H9 (cell line): ENCODE measurements at regions not wholly inside any gene's neighbourhood (a gene's known extent, or its start where the extent isn't known, plus 50 kb on each side); places are given as distances from the start of the nearest gene placed in this dataset.

Source experiments
- DNase-seq: peaks from one replicate; pipeline ENCODE4 v3.0.0-alpha.2; 2017
- H2AFZ ChIP-seq: one replicate; pipeline ENCODE4 v1.6.1; 2013; ENCODE audit warnings: mild to moderate bottlenecking, low read length, control low read depth, moderate library complexity
- H2AK5ac ChIP-seq: 2 replicates; pipeline ENCODE4 v1.6.1; 2013; ENCODE audit warnings: low read length, control low read depth, mixed read lengths; ENCODE audit not compliant: insufficient read length
- H2BK120ac ChIP-seq: one replicate; pipeline ENCODE4 v1.6.1; 2013; ENCODE audit warnings: low read depth, mild to moderate bottlenecking, low read length, control low read depth, inconsistent platforms; ENCODE audit not compliant: poor library complexity, severe bottlenecking
- H2BK12ac ChIP-seq: 2 replicates; pipeline ENCODE4 v1.6.1; 2013; ENCODE audit warnings: low read length, control low read depth, mixed read lengths, low read depth; ENCODE audit not compliant: insufficient read length
- H2BK15ac ChIP-seq: 2 replicates; pipeline ENCODE4 v1.6.1; 2013; ENCODE audit warnings: low read depth, low read length, control low read depth
- H2BK20ac ChIP-seq: one replicate; pipeline ENCODE4 v1.6.1; 2013; ENCODE audit warnings: low read depth, mild to moderate bottlenecking, low read length, control low read depth, inconsistent platforms; ENCODE audit not compliant: poor library complexity, severe bottlenecking
- H2BK5ac ChIP-seq: 2 replicates; pipeline ENCODE4 v1.6.1; 2013; ENCODE audit warnings: low read length, control low read depth, mixed read lengths; ENCODE audit not compliant: insufficient read length
- H3K14ac ChIP-seq: 2 replicates; pipeline ENCODE4 v1.6.1; 2013; ENCODE audit warnings: low read length, control low read depth; ENCODE audit not compliant: insufficient read depth
- H3K18ac ChIP-seq: 2 replicates; pipeline ENCODE4 v1.6.1; 2013; ENCODE audit warnings: low read depth, mild to moderate bottlenecking, mixed read lengths, low read length, control low read depth; ENCODE audit not compliant: insufficient read length
- H3K23ac ChIP-seq: 2 replicates; pipeline ENCODE4 v1.6.1; 2013; ENCODE audit warnings: low read length, control low read depth, mixed read lengths, low read depth; ENCODE audit not compliant: insufficient read length
- H3K23me2 ChIP-seq: 2 replicates; pipeline ENCODE4 v1.6.1; 2013; ENCODE audit warnings: low read depth, mild to moderate bottlenecking, mixed read lengths, low read length, control low read depth; ENCODE audit not compliant: insufficient read length, poor library complexity, severe bottlenecking
- H3K27ac ChIP-seq: 2 replicates; pipeline ENCODE4 v1.5.1; 2013; ENCODE audit warnings: low read length, control low read depth, mixed read lengths, low read depth; ENCODE audit not compliant: insufficient read length
- H3K27me3 ChIP-seq: 2 replicates; pipeline ENCODE4 v1.6.1; 2013; ENCODE audit warnings: low read length, control low read depth, inconsistent platforms; ENCODE audit not compliant: insufficient read depth
- H3K4ac ChIP-seq: 2 replicates; pipeline ENCODE4 v1.6.1; 2013; ENCODE audit warnings: low read depth, mild to moderate bottlenecking, control low read depth, inconsistent platforms, low read length, moderate library complexity
- H3K4me1 ChIP-seq: 2 replicates; pipeline ENCODE4 v1.6.1; 2013; ENCODE audit warnings: low read length, control low read depth, inconsistent platforms; ENCODE audit not compliant: insufficient read depth
- H3K4me2 ChIP-seq: 2 replicates; pipeline ENCODE4 v1.6.1; 2013; ENCODE audit warnings: low read length, control low read depth, mixed read lengths; ENCODE audit not compliant: insufficient read length, insufficient read depth
- H3K56ac ChIP-seq: 2 replicates; pipeline ENCODE4 v1.6.1; 2013; ENCODE audit warnings: low read depth, mild to moderate bottlenecking, mixed read lengths, low read length, control low read depth; ENCODE audit not compliant: insufficient read length
- H3K79me1 ChIP-seq: 2 replicates; pipeline ENCODE4 v1.6.1; 2013; ENCODE audit warnings: low read depth, mild to moderate bottlenecking, moderate library complexity, low read length, control low read depth, inconsistent platforms; ENCODE audit not compliant: insufficient read depth, poor library complexity, severe bottlenecking
- H3K79me2 ChIP-seq: 2 replicates; pipeline ENCODE4 v1.6.1; 2013; ENCODE audit warnings: low read length, control low read depth, inconsistent platforms; ENCODE audit not compliant: insufficient read depth
- H3K9ac ChIP-seq: 2 replicates; pipeline ENCODE4 v1.6.1; 2013; ENCODE audit warnings: low read length, control low read depth, mixed read lengths; ENCODE audit not compliant: insufficient read length; ENCODE audit errors: extremely low read depth
- H3K9me3 ChIP-seq: one replicate; pipeline ENCODE4 v1.6.1; 2013; ENCODE audit warnings: low read depth, low read length, inconsistent platforms; ENCODE audit not compliant: control insufficient read depth
- H3T11ph ChIP-seq: one replicate; pipeline ENCODE4 v1.6.1; 2013; ENCODE audit warnings: mild to moderate bottlenecking, low read length, control low read depth, inconsistent platforms
- H4K20me1 ChIP-seq: one replicate; pipeline ENCODE4 v1.6.1; 2013; ENCODE audit not compliant: control insufficient read depth, insufficient read length, insufficient read depth
- H4K5ac ChIP-seq: 2 replicates; pipeline ENCODE4 v1.6.1; 2013; ENCODE audit warnings: low read depth, mild to moderate bottlenecking, mixed read lengths, low read length, control low read depth; ENCODE audit not compliant: insufficient read length
- H4K8ac ChIP-seq: replicated peaks from 2 replicates; pipeline ENCODE4 v1.6.1; 2013; ENCODE audit warnings: low read length, control low read depth, mixed read lengths, low read depth; ENCODE audit not compliant: insufficient read length
- H4K91ac ChIP-seq: 2 replicates; pipeline ENCODE4 v1.6.1; 2013; ENCODE audit warnings: low read depth, mild to moderate bottlenecking, moderate library complexity, mixed read lengths, low read length, control low read depth; ENCODE audit not compliant: insufficient read length
- H3K27ac Mint-ChIP-seq, 3 experiments: 2 replicates in 2 of 3; 3 replicates in 1 of 3; pipeline ENCODE4 v1.8.0; 2020 to 2021; ENCODE audit warnings: mixed read lengths in 3 of 3, mild to moderate bottlenecking in 1 of 3, moderate library complexity in 1 of 3
- H3K27me3 Mint-ChIP-seq: 2 replicates; pipeline ENCODE4 v1.8.0; 2021; ENCODE audit warnings: low read depth, mild to moderate bottlenecking, moderate library complexity, mixed read lengths
- H3K36me3 Mint-ChIP-seq, 3 experiments: 2 replicates in 2 of 3; 3 replicates in 1 of 3; pipeline ENCODE4 v1.8.0; 2020 to 2021; ENCODE audit warnings: low read depth in 3 of 3, mixed read lengths in 3 of 3; ENCODE audit not compliant: insufficient read depth in 1 of 3
- H3K4me1 Mint-ChIP-seq, 2 experiments: 2 replicates each; pipeline ENCODE4 v1.8.0; 2020; ENCODE audit warnings: mixed read lengths in 2 of 2
- H3K4me3 Mint-ChIP-seq, 2 experiments: 2 replicates in 1 of 2; 3 replicates in 1 of 2; pipeline ENCODE4 v1.8.0; 2020 to 2021; ENCODE audit warnings: mild to moderate bottlenecking in 2 of 2, mixed read lengths in 2 of 2, moderate library complexity in 1 of 2
- H3K9me3 Mint-ChIP-seq, 2 experiments: 2 replicates in 1 of 2; 3 replicates in 1 of 2; pipeline ENCODE4 v1.8.0; 2020; ENCODE audit warnings: mild to moderate bottlenecking in 2 of 2, mixed read lengths in 2 of 2, moderate library complexity in 1 of 2
- CTCF ChIP-seq: fragments of 200-600 bp; sonication (generic); conservative IDR thresholded peaks from 3 replicates; pipeline ENCODE4 v1.8.0; 2021; ENCODE audit warnings: antibody characterized with exemption, mild to moderate bottlenecking
- WGBS: extraction: QIAGEN DNeasy Blood & Tissue Kit; methylation state at CpG from one replicate; pipeline ENCODE4 v1.1.7; 2013; ENCODE audit warnings: missing lambda C conversion rate, low lambda C conversion rate, mixed read lengths; ENCODE audit not compliant: insufficient read length; ENCODE audit errors: extremely low coverage; 5-methylcytosine and 5-hydroxymethylcytosine counted together

- no peak overlapping the region for H2BK15ac ChIP-seq
- no peak overlapping the region for H3K27ac ChIP-seq
- Mint-ChIP-seq H3K27ac (no peak overlapping the region), H3K4me3 (no peak overlapping the region), H3K36me3 (no peaks in the 10 kb centered on the region), H3K27me3 (peaks cover 8% of the 10 kb centered on the region), H3K4me1 (peaks cover 21 to 36% of the 10 kb centered on the region in 2 experiments), H3K9me3 (no peaks in the 10 kb centered on the region)
- H2BK5ac ChIP-seq: no peak overlapping the region
- no peak for TF ChIP-seq CTCF
- no peaks in the 10 kb centered on the region for H3K79me1 ChIP-seq
- no CpG with 5 or more reads among the region's 8 CpGs for WGBS
- no peak overlapping the region for H3K9ac ChIP-seq
- H2BK12ac ChIP-seq: no peak overlapping the region
- H3K27me3 ChIP-seq: no peaks in the 10 kb centered on the region
- no peak overlapping the region for H4K5ac ChIP-seq
- H2AFZ ChIP-seq: no peak overlapping the region
- H3K14ac ChIP-seq: no peak overlapping the region
- no peak overlapping the region for H3K18ac ChIP-seq
- no peaks in the 10 kb centered on the region for H3K9me3 ChIP-seq
- H4K20me1 ChIP-seq: no peaks in the 10 kb centered on the region
- no peak for DNase-seq
- no peak overlapping the region for H4K91ac ChIP-seq
- no peak overlapping the region for H4K8ac ChIP-seq
- no peak overlapping the region for H3T11ph ChIP-seq
- no peak overlapping the region for H3K4me2 ChIP-seq
- H2AK5ac ChIP-seq: no peak overlapping the region
- no peak overlapping the region for H2BK20ac ChIP-seq
- no peaks in the 10 kb centered on the region; the same call in 1 of the 2 replicates for H3K4me1 ChIP-seq
- H3K56ac ChIP-seq: no peak overlapping the region
- no peaks in the 10 kb centered on the region for H3K23me2 ChIP-seq
- no peak overlapping the region for H3K23ac ChIP-seq
- no peak overlapping the region for H2BK120ac ChIP-seq
- H3K79me2 ChIP-seq: no peaks in the 10 kb centered on the region
- H3K4ac ChIP-seq: no peak overlapping the region
These were observed 88.8 kb upstream of the DUSP5 start for GRCh38 chr10:110408943-110409342.
